HepG2 (cell line): ENCODE measurements at regions not wholly inside any gene's neighbourhood (a gene's known extent, or its start where the extent isn't known, plus 50 kb on each side); places are given as distances from the start of the nearest gene placed in this dataset.

Source experiments
- ATAC-seq: fragments of 200-7000 bp; cut with Tn5 transposase; 3 replicates; pipeline ENCODE4 v1.9.1; 2020; ENCODE audit warnings: mild to moderate bottlenecking, moderate library complexity
- BruUV-seq: library from RNA; stranded (reverse); fragments of 400-500 nt; replicated peaks from 2 replicates; lab custom pipeline; 2021; lab: Mats Ljungman, UMichigan
- CTCF ChIA-PET: fragments of 300-600 bp; formaldehyde crosslinking; extraction: SDS; loops from one replicate; lab custom pipeline; 2021; ENCODE audit warnings: low total read pairs, inconsistent platforms, low intra/inter-chr PET ratio; lab: Yijun Ruan, JAX
- POLR2A ChIA-PET: fragments of 350-600 bp; sonication (Branson Sonifier 250); formaldehyde crosslinking; loops from one replicate; lab custom pipeline; 2020; ENCODE audit warnings: antibody characterized with exemption, inconsistent platforms; lab: Yijun Ruan, JAX
- DNase-seq: peaks from one replicate; pipeline ENCODE4 v3.0.0-alpha.2; 2015; ENCODE audit warnings: low spot score
- FAIRE-seq: peaks from 3 replicates; lab custom pipeline; 2011; peaks lifted over from hg19 to GRCh38; lab: Jason Lieb, UNC
- H2AFZ ChIP-seq: one replicate; pipeline ENCODE4 v1.6.1; 2011; ENCODE audit warnings: low read length, inconsistent platforms
- H3K27ac ChIP-seq: fragments of 300-600 bp; 3 replicates; pipeline ENCODE4 v1.8.0; 2011; ENCODE audit warnings: mixed run types, mild to moderate bottlenecking, mixed read lengths, low read length, inconsistent platforms; ENCODE audit not compliant: insufficient read depth; ENCODE audit errors: extremely low read length
- H3K27me3 ChIP-seq, 2 experiments: fragments of 200-600 bp in 1 of 2; 2 replicates in 1 of 2; 3 replicates in 1 of 2; pipeline versions ENCODE4 v1.6.0 to v1.8.0; 2011; ENCODE audit warnings: low read length in 2 of 2, mild to moderate bottlenecking in 2 of 2, moderate library complexity in 2 of 2, inconsistent platforms in 1 of 2; ENCODE audit not compliant: insufficient read depth in 2 of 2, control insufficient read depth in 1 of 2
- H3K36me3 ChIP-seq, 2 experiments: fragments of 200-600 bp in 1 of 2; replicated peaks in 1 of 2; 2 replicates in 1 of 2; 3 replicates in 1 of 2; pipeline versions ENCODE4 v1.5.1 to v1.8.0; 2011; ENCODE audit warnings: low read length in 2 of 2, inconsistent platforms in 1 of 2; ENCODE audit not compliant: insufficient read depth in 2 of 2, control insufficient read depth in 1 of 2
- H3K4me1 ChIP-seq: 2 replicates; pipeline ENCODE4 v1.5.1; 2012; ENCODE audit warnings: low read length, inconsistent platforms; ENCODE audit not compliant: insufficient read depth
- H3K4me2 ChIP-seq: 2 replicates; pipeline ENCODE4 v1.6.0; 2011; ENCODE audit warnings: low read depth, low read length, inconsistent platforms
- H3K4me3 ChIP-seq, 3 experiments: fragments of 200-600 bp in 1 of 3; sonication (generic), shearing (Covaris generic) in 1 of 3; replicated peaks in 1 of 3; 2 replicates each; pipeline ENCODE4 v1.5.1; 2011 to 2016; ENCODE audit warnings: low read length in 3 of 3, inconsistent platforms in 2 of 3, low read depth in 2 of 3, mild to moderate bottlenecking in 2 of 3, control low read depth in 1 of 3, mixed read lengths in 1 of 3; ENCODE audit not compliant: insufficient read depth in 1 of 3
- H3K79me2 ChIP-seq: one replicate; pipeline ENCODE4 v1.6.1; 2011; ENCODE audit warnings: low read length, inconsistent platforms; ENCODE audit not compliant: insufficient read depth
- H3K9ac ChIP-seq: 2 replicates; pipeline ENCODE4 v1.6.0; 2011; ENCODE audit warnings: mild to moderate bottlenecking, low read depth, low read length, inconsistent platforms; ENCODE audit not compliant: insufficient read depth
- H3K9me3 ChIP-seq: 2 replicates; pipeline ENCODE4 v1.5.1; 2012; ENCODE audit warnings: mild to moderate bottlenecking, low read length
- H4K20me1 ChIP-seq: 2 replicates; pipeline ENCODE4 v1.6.0; 2011; ENCODE audit warnings: inconsistent platforms, mild to moderate bottlenecking, low read length, moderate library complexity; ENCODE audit not compliant: insufficient read depth
- JDP2 ChIP-seq: sonication (generic); formaldehyde crosslinking; IDR thresholded peaks from 2 replicates; pipeline ENCODE4 v1.8.1; 2022; ENCODE audit warnings: missing genetic modification reagents, borderline replicate concordance
- KLF11 ChIP-seq: IDR thresholded peaks from 2 replicates; pipeline ENCODE4 v1.6.1; 2016; ENCODE audit warnings: missing compliant biosample characterization
- KLF15 ChIP-seq: sonication (generic); formaldehyde crosslinking; IDR thresholded peaks from 2 replicates; pipeline ENCODE4 v1.8.1; 2023; ENCODE audit warnings: borderline replicate concordance, mild to moderate bottlenecking, inconsistent platforms, missing genetic modification reagents, mixed read lengths
- KLF6 ChIP-seq: IDR thresholded peaks from 2 replicates; pipeline ENCODE4 v1.8.0; 2016; ENCODE audit warnings: missing biosample characterization, missing genetic modification reagents
- MIER3 ChIP-seq: IDR thresholded peaks from 2 replicates; pipeline ENCODE4 v1.6.1; 2016; ENCODE audit warnings: missing compliant biosample characterization, borderline replicate concordance
- MLLT10 ChIP-seq: sonication (generic); formaldehyde crosslinking; IDR thresholded peaks from 2 replicates; pipeline ENCODE4 v1.4.0; 2020; ENCODE audit warnings: missing genetic modification reagents
- MTF2 ChIP-seq: sonication (generic); formaldehyde crosslinking; IDR thresholded peaks from 2 replicates; pipeline ENCODE4 v1.5.0; 2020; ENCODE audit warnings: missing genetic modification reagents, borderline replicate concordance
- PRPF4 ChIP-seq: fragments of 200-400 bp; formaldehyde crosslinking; IDR thresholded peaks from 2 replicates; pipeline ENCODE4 v1.6.1; 2016; ENCODE audit warnings: low read length, low read depth; ENCODE audit not compliant: poor library complexity, severe bottlenecking
- RFX1 ChIP-seq: fragments of 450-650 bp; IDR thresholded peaks from 2 replicates; pipeline ENCODE4 v1.6.1; 2017
- RXRA ChIP-seq: sonication (generic); formaldehyde crosslinking; IDR thresholded peaks from 2 replicates; pipeline ENCODE4 v1.5.1; 2020; ENCODE audit warnings: missing genetic modification reagents
- TOE1 ChIP-seq: sonication (generic); formaldehyde crosslinking; IDR thresholded peaks from 2 replicates; pipeline ENCODE4 v1.4.0; 2020; ENCODE audit warnings: mild to moderate bottlenecking, missing genetic modification reagents
- ZKSCAN5 ChIP-seq: sonication (generic); formaldehyde crosslinking; IDR thresholded peaks from 2 replicates; pipeline ENCODE4 v1.5.1; 2020; ENCODE audit warnings: mild to moderate bottlenecking, missing genetic modification reagents
- ZNF724P ChIP-seq: sonication (generic); formaldehyde crosslinking; IDR thresholded peaks from 2 replicates; pipeline ENCODE4 v1.8.0; 2022; ENCODE audit warnings: missing genetic modification reagents, borderline replicate concordance
- WGBS: methylation state at CpG from one replicate; pipeline ENCODE4 v1.1.6; 2017; ENCODE audit warnings: low lambda C conversion rate; 5-methylcytosine and 5-hydroxymethylcytosine counted together
- in situ Hi-C: cut with HindIII; loops from 2 replicates; pipeline ENCODE4 v1.10.0; 2017; ENCODE audit warnings: low pct_unique_long_range_greater_than_20kb; ENCODE audit not compliant: extremely low pct_ligation_motif_present
- intact Hi-C: fragments of 100-400 bp; cut with micrococcal nuclease; formaldehyde crosslinking; loops from one replicate; pipeline ENCODE4 v1.10.0; 2022; ENCODE audit not compliant: unreplicated experiment

GRCh38 chr11:57082125-57082524 is 93.4 kb downstream of the OR5AK2 start:
- Histone ChIP-seq H2AFZ (no peak overlapping the region), H3K36me3 (no peaks in the 10 kb centered on the region), H3K27me3 (no peaks in the 10 kb centered on the region), H3K4me3 (no peak overlapping the region), H3K27ac (no peak overlapping the region), H3K4me1 (no peaks in the 10 kb centered on the region), H4K20me1 (no peaks in the 10 kb centered on the region), H3K9me3 (no peaks in the 10 kb centered on the region), H3K4me2 (no peak overlapping the region), H3K9ac (no peak overlapping the region), H3K79me2 (no peaks in the 10 kb centered on the region)
- WGBS = 0% methylated on average over 1 of the region's 1 CpG
- DNase-seq = no peak
- TF ChIP-seq TOE1 (CRISPR knock-in tag) (no peak), MLLT10 (no peak), JDP2 (CRISPR knock-in tag) (no peak), RFX1 (no peak), PRPF4 (no peak), KLF11 (no peak), MTF2 (no peak), KLF15 (CRISPR knock-in tag) (no peak), MIER3 (CRISPR knock-in tag) (no peak), RXRA (CRISPR knock-in tag) (no peak), KLF6 (CRISPR knock-in tag) (no peak), ZNF724P (no peak), ZKSCAN5 (CRISPR knock-in tag) (no peak)
- ATAC-seq = no peak
- BruUV-seq = no TSS peak
- intact Hi-C loops (no loop called here), in situ Hi-C loops (no loop called here)
- ChIA-PET POLR2A (no interaction called here), CTCF (no interaction called here)
- FAIRE-seq = no peak
